IPS DF 19.7 (cell line): ENCODE measurements at regions not wholly inside any gene's neighbourhood (a gene's known extent, or its start where the extent isn't known, plus 50 kb on each side); places are given as distances from the start of the nearest gene placed in this dataset.

ENCODE experiments used
- DNase-seq: peaks from one replicate; pipeline ENCODE4 v3.0.0-alpha.2; 2013; ENCODE audit warnings: low read depth, low spot score

DNA sequence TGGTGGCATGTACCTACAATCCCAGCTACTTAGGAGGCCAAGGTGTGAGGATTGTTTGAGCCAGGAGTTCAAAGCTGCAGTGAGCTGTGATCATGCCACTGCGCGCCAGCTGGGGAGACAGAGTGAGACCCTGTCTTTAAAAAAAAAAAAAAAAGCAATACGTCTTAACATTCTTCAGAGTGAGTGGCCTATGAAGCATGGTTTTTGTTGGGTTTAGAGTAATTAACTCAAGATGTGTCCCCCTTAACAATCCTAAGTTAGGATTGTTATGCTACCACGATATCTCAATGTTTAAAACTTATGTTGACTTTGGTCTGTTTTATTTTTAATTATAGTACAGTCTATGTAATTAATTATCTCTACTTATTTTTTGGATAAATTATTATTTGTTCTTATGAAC lies 156.1 kb downstream of the HIPK3 start:
- no peak for DNase-seq

DNA sequence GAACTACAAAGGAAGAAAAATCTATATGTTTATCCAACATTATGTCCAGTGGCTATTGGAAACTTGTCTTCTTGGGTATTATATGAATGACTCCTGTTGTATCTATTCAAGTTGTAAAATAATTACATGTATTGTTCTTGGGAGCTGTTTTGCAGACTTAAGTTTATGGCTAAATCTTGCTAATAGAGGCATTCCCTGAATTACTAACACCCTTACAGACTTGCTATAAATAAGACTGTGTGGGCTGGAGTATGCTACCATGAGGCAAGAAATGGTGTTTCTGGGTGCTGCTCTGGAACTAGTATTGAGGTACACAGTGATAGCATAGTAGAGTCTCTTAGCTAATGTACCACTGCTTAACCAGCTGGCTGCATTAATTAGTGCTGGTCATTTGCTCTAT lies 155.1 kb downstream of the HIPK3 start:
- DNase-seq = no peak

DNA sequence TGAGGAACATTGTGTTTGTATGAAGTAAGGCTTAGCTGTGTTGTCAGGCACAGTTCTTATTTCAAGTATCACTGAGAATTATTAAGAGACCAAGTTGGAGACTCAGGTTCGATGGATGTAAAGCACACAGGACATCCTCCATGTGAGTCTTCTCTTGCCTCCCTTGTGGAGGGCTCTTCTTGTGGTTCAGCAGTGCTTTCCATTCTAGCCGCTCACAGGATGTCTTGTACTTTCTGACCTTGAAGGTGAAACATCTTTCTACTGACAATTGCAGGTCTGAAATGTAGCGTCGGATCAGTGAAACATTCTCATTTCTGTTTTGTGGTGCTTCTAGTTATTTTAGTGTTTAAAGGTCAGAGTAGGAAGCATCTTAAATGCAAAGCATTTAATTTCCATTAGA lies 154.6 kb downstream of the HIPK3 start:
- no peak for DNase-seq

DNA sequence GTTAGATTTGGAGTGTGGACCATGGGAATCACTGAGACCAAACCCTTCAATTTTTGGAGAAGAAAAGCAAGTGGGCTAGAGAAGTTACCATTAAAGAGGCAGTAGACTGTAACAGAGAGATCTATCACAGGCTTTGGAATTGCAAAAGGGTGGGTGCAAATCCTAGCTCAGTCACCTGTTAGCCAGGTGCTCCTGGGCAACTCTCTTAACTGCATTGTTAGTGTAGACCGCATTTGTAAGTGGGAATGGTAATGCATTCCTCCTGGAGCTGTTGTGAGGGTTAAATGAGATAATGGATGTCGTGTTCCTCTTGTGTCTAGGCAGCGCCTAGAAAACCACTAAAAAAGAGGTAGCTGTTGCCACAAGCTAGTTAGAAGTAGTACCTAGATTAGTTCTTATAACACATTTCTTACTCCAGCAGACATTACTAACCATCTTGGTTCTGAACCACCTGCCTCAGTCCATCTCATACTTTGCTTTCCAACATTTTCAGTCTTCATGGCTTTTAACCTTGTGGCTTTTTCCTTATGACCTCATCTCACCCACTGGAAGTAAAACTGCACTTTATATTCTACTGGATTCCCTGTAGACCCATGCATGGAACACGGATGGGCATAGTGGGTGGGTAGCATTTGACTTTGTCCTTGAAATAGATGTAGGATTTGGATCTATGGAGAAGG lies 153.0 kb downstream of the HIPK3 start:
- DNase-seq = no peak
